ENCODE measurements at regions not wholly inside any gene's neighbourhood (a gene's known extent, or its start where the extent isn't known, plus 50 kb on each side); places are given as distances from the start of the nearest gene placed in this dataset.

- peak; percentile 51 for DNase-seq (ENCODE audit: low read depth)
- H3K4me3 ChIP-seq (ENCODE audit: low read length), result no peak overlapping the region
- TF ChIP-seq CTCF (IDR thresholded peaks at IDR 0.05; ENCODE audit: insufficient read depth, low read depth, low read length, missing control alignments), result peak; percentile 70
Observed at GRCh38 chr10:120735773-120736371, 115.3 kb upstream of the WDR11 start.

GRCh38 chr10:120736377-120736776 is 114.8 kb upstream of the WDR11 start:
- no peak for DNase-seq (ENCODE audit: low read depth)
- no peak for TF ChIP-seq CTCF (IDR thresholded peaks at IDR 0.05; ENCODE audit: insufficient read depth, low read depth, low read length, missing control alignments)
- no peak overlapping the region for H3K4me3 ChIP-seq (ENCODE audit: low read length)

- no peak overlapping the region for H3K4me3 ChIP-seq (ENCODE audit: low read length)
- no peak for TF ChIP-seq CTCF (IDR thresholded peaks at IDR 0.05; ENCODE audit: insufficient read depth, low read depth, low read length, missing control alignments)
- peak; percentile 80 for DNase-seq (ENCODE audit: low read depth)
Observed at GRCh38 chr10:120738658-120739057, 112.5 kb upstream of the WDR11 start.

GRCh38 chr10:120741396-120741795 is 109.8 kb upstream of the WDR11 start:
- TF ChIP-seq CTCF (IDR thresholded peaks at IDR 0.05; ENCODE audit: insufficient read depth, low read depth, low read length, missing control alignments), result no peak
- no peak overlapping the region for H3K4me3 ChIP-seq (ENCODE audit: low read length)

GRCh38 chr10:120742373-120742772 is 108.8 kb upstream of the WDR11 start:
- no peak overlapping the region for H3K4me3 ChIP-seq (ENCODE audit: low read length)
- TF ChIP-seq CTCF (IDR thresholded peaks at IDR 0.05; ENCODE audit: insufficient read depth, low read depth, low read length, missing control alignments), result no peak
- no peak for DNase-seq (ENCODE audit: low read depth)

More at GRCh38 chr10:120741396-120741795, 109.8 kb upstream of the WDR11 start:
- DNase-seq (ENCODE audit: low read depth), result peak; percentile 52

- no peak for DNase-seq (ENCODE audit: low read depth)
- TF ChIP-seq CTCF (IDR thresholded peaks at IDR 0.05; ENCODE audit: insufficient read depth, low read depth, low read length, missing control alignments), result no peak
- H3K4me3 ChIP-seq (ENCODE audit: low read length), result no peak overlapping the region
Observed at GRCh38 chr10:120744040-120744439, 107.1 kb upstream of the WDR11 start.

Measured in epithelial cell of esophagus (primary cell).